Kidney (tissue), 13 donors: ENCODE measurements at regions not wholly inside any gene's neighbourhood (a gene's known extent, or its start where the extent isn't known, plus 50 kb on each side); places are given as distances from the start of the nearest gene placed in this dataset.

Experiments used
- DNase-seq, 5 donors: peaks; one replicate each; pipeline ENCODE4 v3.0.0-alpha.2; 2013 to 2020
- FAIRE-seq: peaks from 2 replicates; lab custom pipeline; 2012; peaks lifted over from hg19 to GRCh38; lab: Jason Lieb, UNC
- H3K27ac ChIP-seq, 2 donors: one replicate each; pipeline ENCODE4 v1.7.0; 2013; ENCODE audit warnings: low read depth in 2 of 2, low read length in 2 of 2, inconsistent platforms in 1 of 2
- H3K27me3 ChIP-seq: one replicate; pipeline ENCODE4 v1.7.1; 2013; ENCODE audit warnings: low read length, inconsistent platforms; ENCODE audit not compliant: control insufficient read depth, insufficient read depth
- H3K36me3 ChIP-seq, 3 donors: one replicate each; pipeline versions ENCODE4 v1.7.0 to v1.7.1; 2013; ENCODE audit warnings: low read length in 3 of 3, control low read depth in 1 of 3, inconsistent platforms in 1 of 3; ENCODE audit not compliant: insufficient read depth in 3 of 3, control insufficient read depth in 2 of 3
- H3K4me1 ChIP-seq, 3 donors: one replicate each; pipeline versions ENCODE4 v1.7.0 to v1.7.1; 2013; ENCODE audit warnings: low read length in 3 of 3, inconsistent platforms in 1 of 3, low read depth in 1 of 3; ENCODE audit not compliant: control insufficient read depth in 2 of 3, insufficient read depth in 2 of 3
- H3K4me3 ChIP-seq, 3 donors: one replicate each; pipeline versions ENCODE4 v1.7.0 to v1.8.1; 2013; ENCODE audit warnings: low read length in 3 of 3, control low read depth in 1 of 3, inconsistent platforms in 1 of 3
- H3K9ac ChIP-seq, 3 donors: one replicate each; pipeline versions ENCODE4 v1.7.0 to v1.7.1; 2013; ENCODE audit warnings: low read length in 3 of 3, control low read depth in 1 of 3, inconsistent platforms in 1 of 3
- H3K9me3 ChIP-seq, 3 donors: one replicate each; pipeline versions ENCODE4 v1.7.0 to v1.7.1; 2013; ENCODE audit warnings: low read length in 3 of 3, control low read depth in 1 of 3, inconsistent platforms in 1 of 3; ENCODE audit not compliant: control insufficient read depth in 2 of 3, insufficient read depth in 1 of 3
- CTCF ChIP-seq: IDR thresholded peaks from 3 replicates; pipeline ENCODE4 v1.5.1; 2012; ENCODE audit warnings: mild to moderate bottlenecking, moderate library complexity, borderline replicate concordance; ENCODE audit not compliant: insufficient read depth; ENCODE audit errors: extremely low read depth
- intact Hi-C: fragments of 100-400 bp; cut with DNase I; formaldehyde crosslinking; loops from one replicate; pipeline ENCODE4 v1.11.1; 2022
- donor health status: control.
- donor health status: control.
- donor health status: control.
- donor health status: control.
- donor health status: control.
- donor health status: DM: yes; HTN: yes; CAD: no.
- donor health status: Normal renal cell carcinoma (clear cell type).

GRCh38 chr6:55957961-55958422 is 82.6 kb upstream of the BMP5 start:
- intact Hi-C loops: no loop called here
- H3K9me3 ChIP-seq: no peaks in the 10 kb centered on the region
- TF ChIP-seq CTCF: no peak
- H3K4me3 ChIP-seq: no peak overlapping the region
- no peak overlapping the region for H3K9ac ChIP-seq
- H3K27me3 ChIP-seq: no peaks in the 10 kb centered on the region
- FAIRE-seq: no peak
- H3K36me3 ChIP-seq: no peaks in the 10 kb centered on the region
- H3K4me1 ChIP-seq: no peaks in the 10 kb centered on the region
- no peak overlapping the region for H3K27ac ChIP-seq
- peak in 1 of 5 donors; percentile 45 for DNase-seq

- H3K27me3 ChIP-seq: no peaks in the 10 kb centered on the region
- TF ChIP-seq CTCF: no peak
- intact Hi-C loops: no loop called here
- no peak overlapping the region for H3K4me3 ChIP-seq
- no peaks in the 10 kb centered on the region for H3K36me3 ChIP-seq
- DNase-seq: no peak
- no peaks in the 10 kb centered on the region for H3K9me3 ChIP-seq
- H3K4me1 ChIP-seq: no peaks in the 10 kb centered on the region
- H3K9ac ChIP-seq: no peak overlapping the region
- no peak for FAIRE-seq
- no peak overlapping the region for H3K27ac ChIP-seq
These were observed 80.3 kb upstream of the BMP5 start for GRCh38 chr6:55955684-55956083.

- H3K4me3 ChIP-seq: no peak overlapping the region
- H3K27me3 ChIP-seq: no peaks in the 10 kb centered on the region
- TF ChIP-seq CTCF: no peak
- H3K9ac ChIP-seq: no peak overlapping the region
- no peaks in the 10 kb centered on the region for H3K9me3 ChIP-seq
- FAIRE-seq (no peak), DNase-seq (no peak)
- H3K27ac ChIP-seq: no peak overlapping the region
- no peaks in the 10 kb centered on the region for H3K4me1 ChIP-seq
- no peaks in the 10 kb centered on the region for H3K36me3 ChIP-seq
- intact Hi-C loops: no loop called here
These were observed 79.0 kb upstream of the BMP5 start for GRCh38 chr6:55954436-55954835.

GRCh38 chr6:55953335-55953734 is 77.9 kb upstream of the BMP5 start:
- Histone ChIP-seq H3K9me3 (no peaks in the 10 kb centered on the region), H3K36me3 (no peaks in the 10 kb centered on the region), H3K4me3 (peak overlapping the region in 1 of 3 donors; percentile 36), H3K27ac (no peak overlapping the region), H3K4me1 (no peaks in the 10 kb centered on the region), H3K9ac (no peak overlapping the region), H3K27me3 (no peaks in the 10 kb centered on the region)
- intact Hi-C loops: no loop called here
- peak; percentile 11 for TF ChIP-seq CTCF
- peak; percentile 33 for FAIRE-seq
- peak in 1 of 5 donors; percentile 40 for DNase-seq
